CD4-positive, alpha-beta T cell treated with Interleukin-15 for 4 hours (primary cell): ENCODE measurements at regions not wholly inside any gene's neighbourhood (a gene's known extent, or its start where the extent isn't known, plus 50 kb on each side); places are given as distances from the start of the nearest gene placed in this dataset.
A peak's percentile ranks its signal among the peaks of the same experiment; 100 is the strongest.
"Not testable (repeated sequence)": the region's sequence is repeated elsewhere in the genome, so short reads cannot be mapped to it uniquely, and the experiment has no call there.

ENCODE experiments used
- DNase-seq: peaks from one replicate; pipeline ENCODE4 v3.0.0-alpha.2; 2020; ENCODE audit warnings: low spot score

DNA sequence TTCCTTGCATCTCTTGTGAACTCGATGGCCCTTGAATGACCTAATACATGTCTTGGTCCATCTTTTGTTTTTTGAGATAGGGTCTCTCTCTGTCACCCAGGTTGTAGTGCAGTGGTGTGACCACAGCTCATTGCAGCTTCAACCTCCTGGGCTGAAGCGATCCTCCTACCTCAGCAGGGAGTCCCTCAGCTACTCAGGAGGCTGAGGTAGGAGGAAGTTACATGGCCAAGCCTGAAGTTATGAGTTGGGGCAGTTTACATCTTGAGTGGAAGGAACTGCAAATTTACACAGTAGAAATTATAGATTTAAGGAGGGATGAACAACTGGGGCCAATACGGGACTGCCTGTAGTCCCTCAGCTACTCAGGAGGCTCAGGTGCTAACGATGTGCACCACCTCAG is 97.2 kb upstream of the METTL14 start:
- no peak for DNase-seq

DNA sequence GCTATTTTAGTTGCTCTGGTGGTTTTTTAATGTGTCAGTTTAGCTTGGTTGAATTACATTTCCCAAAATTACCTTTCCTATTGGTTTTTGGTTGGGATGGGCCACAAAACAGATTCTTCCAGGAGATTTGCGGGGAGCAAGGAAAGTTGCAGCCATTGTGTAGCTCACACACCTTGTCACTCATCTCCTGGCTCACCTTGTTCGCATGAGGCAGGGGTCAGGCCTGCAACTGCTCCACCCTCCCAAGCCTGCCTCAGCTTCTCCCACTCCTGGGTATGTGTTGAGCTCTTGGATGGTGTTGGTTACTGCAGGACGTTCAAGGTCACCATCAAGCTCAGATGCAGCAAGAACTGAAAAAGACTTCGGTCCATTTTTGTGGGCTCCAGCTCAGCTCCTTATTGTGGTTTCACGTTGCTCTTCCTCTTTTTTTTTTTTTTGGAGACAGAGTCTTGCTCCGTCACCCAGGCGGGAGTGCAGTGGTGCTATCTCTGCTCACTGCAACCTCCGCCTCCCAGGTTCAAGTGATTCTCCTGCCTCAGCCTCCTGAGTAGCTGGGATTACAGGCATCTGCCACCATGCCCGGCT is 95.6 kb upstream of the METTL14 start:
- no peak for DNase-seq

DNA sequence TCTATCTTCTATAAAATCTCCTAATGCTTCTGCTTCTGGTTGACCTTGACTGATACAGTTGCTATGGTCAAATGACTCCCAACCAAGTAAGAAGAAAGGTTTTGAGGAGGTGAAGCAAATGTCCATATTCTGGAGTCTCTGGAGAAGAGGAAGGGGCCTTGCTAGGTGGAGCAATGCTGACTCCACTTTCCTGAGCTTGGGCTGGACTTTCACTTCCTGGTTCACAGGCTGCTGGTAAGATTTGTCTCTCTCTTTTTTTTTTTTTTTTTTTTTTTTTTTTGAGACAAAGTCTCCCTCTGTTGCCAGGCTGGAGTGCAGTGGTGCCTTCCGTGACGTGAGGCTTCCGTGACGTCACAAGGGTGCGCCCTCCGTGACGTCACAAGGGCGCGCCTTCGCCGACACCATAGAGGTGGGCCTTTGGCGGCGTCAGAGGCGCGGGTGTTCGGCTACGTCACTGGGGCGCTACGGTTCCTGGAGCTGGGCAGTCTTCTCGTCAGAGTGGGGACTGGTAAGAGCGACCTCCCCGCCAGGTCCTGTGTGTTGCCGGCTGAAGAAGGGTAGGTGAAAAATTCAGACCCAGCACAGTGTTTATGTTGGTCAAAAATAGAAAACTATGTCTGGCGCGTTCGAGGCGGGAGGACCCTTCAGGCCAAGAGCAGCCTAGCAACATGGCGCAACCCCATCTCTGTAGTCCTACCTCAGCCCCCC is 93.7 kb upstream of the METTL14 start:
- DNase-seq, result peak; percentile 95

DNA sequence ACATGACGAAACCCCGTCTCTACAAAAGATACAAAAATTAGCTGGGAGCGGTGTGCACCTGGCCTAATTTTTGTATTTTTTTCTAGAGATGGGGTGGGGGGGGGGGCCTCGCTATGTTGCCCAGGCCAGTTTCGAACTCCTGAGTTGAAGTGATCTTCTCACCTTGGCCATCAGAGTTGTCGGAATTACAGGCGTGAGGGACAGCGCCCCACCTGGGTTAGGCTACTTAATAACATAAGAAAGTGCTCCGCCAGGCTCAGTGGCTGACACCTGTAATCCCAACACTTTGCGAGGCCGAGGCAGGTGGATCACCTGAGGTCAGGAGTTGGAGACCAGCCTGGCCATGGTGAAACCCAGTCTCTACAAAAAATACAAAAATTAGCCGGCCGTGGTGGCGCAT is 92.9 kb upstream of the METTL14 start:
- DNase-seq, result not testable (repeated sequence)

GRCh38 chr4:118595883-118596282 is 89.3 kb upstream of the METTL14 start:
- not testable (repeated sequence) for DNase-seq

- DNase-seq, result not testable (repeated sequence)
Observed at GRCh38 chr4:118625097-118625496, 60.1 kb upstream of the METTL14 start.

- not testable (repeated sequence) for DNase-seq
Observed at GRCh38 chr4:118629697-118630096, 55.5 kb upstream of the METTL14 start.

DNA sequence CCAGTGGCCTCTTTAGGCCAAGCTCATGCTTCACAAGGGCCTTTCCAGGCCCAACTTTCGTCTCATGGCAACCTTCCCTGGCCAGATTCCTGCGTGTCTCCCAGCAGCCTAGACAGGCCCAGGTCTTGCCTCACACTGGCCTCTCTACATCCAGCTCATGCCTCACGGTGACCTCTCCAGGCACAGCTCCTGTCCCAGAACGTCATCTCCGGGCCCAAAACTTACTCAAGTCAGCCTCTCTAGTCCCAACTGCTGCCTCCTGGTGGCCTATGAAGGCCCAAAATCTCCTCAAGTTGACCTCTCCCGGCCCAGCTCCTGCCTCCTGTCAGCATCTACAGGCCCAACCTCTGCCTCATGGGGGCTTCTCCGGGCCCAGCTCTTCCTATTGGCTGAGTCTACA is 54.3 kb upstream of the METTL14 start:
- DNase-seq, result not testable (repeated sequence)

GRCh38 chr4:118631321-118632050 is 53.7 kb upstream of the METTL14 start:
- DNase-seq, result not testable (repeated sequence)

DNA sequence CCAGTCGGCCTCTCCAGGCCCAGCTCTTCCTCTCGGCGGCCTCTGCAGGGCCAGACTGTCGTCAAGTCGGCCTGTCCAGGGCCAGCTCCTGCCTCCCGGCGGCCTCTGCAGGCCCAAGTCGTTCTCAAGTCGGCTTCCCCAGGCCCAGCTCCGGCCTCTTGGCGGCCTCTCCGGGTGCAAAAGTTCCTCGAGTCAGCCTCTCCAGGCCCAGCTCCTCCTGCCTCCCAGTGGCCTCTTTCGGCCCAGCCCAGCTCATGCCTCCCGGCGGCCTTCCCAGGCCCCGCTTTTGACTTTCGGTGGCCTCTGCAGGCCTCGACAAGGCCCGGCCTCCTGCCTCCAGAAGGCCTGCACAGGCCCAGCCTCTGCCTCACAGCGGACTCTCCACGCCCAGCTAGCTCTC is 51.7 kb upstream of the METTL14 start:
- not testable (repeated sequence) for DNase-seq

DNA sequence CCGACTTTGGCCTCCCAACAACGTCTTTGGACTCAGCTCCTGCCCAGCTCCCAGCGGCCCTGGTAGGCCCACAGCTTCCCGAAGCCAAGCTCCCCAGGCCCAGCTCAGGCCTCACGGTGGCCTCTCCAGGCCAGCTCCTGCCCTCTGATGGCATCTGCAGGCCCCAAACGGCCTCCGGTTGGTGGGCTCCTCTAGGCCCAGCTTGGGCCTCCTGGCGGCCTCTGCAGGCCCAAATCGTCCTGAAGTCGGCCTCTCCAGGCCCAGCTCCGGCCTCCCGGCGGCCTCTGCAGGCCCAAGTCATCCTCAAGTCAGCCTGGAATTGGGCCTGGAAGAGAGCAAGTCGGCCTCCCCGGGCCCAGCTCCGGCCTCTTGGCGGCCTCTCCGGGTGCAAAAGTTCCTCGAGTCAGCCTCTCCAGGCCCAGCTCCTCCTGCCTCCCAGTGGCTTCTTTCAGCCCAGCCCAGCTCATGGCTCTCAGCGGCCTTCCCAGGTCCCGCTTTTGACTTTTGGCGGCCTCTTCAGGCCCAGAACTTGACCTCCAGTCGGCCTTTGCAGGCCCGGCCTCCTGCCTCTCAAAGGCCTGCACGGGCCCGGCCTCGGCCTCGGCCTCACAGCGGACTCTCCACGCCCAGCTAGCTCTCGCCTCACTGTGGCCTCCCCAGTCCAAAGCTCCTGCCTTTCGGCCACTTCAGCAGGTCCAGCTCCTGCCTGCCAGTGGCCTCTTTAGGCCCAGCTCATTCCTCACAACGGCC is 50.9 kb upstream of the METTL14 start:
- not testable (repeated sequence) for DNase-seq
